NCI-H526 treated with DMSO at 0.1 percent for 48 hours (cell line): ENCODE measurements at regions not wholly inside any gene's neighbourhood (a gene's known extent, or its start where the extent isn't known, plus 50 kb on each side); places are given as distances from the start of the nearest gene placed in this dataset.

ENCODE experiments used
- DNase-seq: peaks from one replicate; lab custom pipeline; 2025; lab: John Stamatoyannopoulos, UW

- no peak for DNase-seq
These were observed 270.3 kb upstream of the ECI2 start for GRCh38 chr6:4405621-4406212.

DNA sequence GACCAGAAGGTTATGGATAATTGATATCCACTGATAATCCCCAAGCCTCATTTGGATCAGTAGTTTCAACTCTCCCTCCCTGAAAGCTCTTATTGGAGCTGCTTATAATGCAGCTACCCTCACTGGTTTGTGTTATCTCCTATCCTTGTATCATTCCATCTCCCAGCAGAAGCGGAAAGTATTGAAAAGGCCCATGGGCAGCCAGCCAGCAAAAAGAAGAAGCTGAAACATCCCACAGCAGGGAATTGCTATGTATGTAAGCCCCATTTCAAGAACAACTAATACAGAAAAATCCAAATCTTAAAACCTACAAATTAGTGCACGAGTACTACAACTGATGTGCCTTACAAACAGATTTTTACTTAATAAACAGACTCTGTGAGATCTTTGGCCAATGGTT is 269.0 kb upstream of the ECI2 start:
- no peak for DNase-seq

GRCh38 chr6:4403828-4404227 is 268.5 kb upstream of the ECI2 start:
- DNase-seq, result no peak

- no peak for DNase-seq
These were observed 267.8 kb upstream of the ECI2 start for GRCh38 chr6:4403023-4403752.

DNA sequence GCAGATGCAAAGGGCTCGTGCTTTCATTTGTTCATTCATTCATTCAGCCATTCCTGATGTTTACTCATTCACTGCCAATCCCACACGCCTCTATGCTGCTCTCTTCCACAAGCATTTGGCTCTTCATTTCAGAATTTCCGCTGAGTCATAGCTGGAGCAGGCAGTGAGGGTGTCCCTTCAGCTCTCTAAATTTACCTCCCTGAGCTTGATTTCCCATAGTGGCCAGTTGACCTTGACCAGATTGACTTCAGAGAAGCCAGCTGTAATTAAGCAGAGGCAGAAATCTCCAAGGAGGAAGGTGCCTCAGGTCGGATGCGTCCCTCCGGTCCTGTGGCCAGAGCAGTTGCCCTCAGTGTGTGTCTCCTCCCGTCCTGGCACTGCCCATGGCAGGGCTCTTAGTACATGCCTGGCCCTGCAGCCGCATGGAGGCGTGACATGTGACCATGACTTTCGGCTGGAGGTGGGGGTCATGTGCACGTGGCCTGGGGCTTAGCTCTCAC is 267.2 kb upstream of the ECI2 start:
- DNase-seq, result no peak

GRCh38 chr6:4401408-4402368 is 266.3 kb upstream of the ECI2 start:
- DNase-seq, result no peak

- no peak for DNase-seq
These were observed 264.3 kb upstream of the ECI2 start for GRCh38 chr6:4399656-4400055.

GRCh38 chr6:4398791-4399190 is 263.4 kb upstream of the ECI2 start:
- no peak for DNase-seq

DNA sequence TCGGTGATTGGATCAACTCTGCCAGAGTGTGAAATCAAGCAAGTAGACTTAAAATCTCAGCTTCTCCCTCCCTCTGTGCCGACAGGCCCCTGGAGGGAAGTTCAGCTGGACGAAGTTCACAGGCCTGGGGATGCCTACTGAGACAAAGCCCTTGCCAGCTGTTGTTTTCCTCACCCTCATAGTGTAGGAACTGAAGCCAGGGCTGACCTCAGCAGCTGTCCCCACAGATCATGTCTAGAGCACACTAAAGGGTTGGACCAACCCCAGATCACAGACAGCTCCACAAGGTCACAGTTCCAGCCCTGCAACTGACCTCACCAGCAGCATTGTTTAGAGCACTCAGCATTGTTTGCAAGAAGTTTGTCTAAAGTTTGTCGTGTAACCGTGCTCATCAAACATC is 261.9 kb upstream of the ECI2 start:
- DNase-seq, result no peak

DNA sequence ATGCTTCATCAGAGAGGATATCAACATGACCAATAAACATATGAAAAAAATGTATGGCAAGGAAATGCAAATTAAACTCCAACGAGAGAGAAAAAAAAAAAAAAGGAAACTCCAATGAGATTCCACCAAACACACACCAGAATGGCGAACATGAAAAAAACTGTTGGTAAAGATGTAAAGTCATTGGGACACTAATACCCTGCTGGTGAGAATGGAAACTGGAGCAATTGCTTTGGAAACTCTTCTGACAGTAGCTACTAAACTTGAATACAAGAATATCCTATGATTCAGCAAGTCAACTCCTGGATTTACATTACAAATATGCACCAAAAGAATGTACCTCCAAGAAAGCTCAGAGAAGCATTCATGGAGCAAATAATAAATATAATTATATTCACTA is 260.7 kb upstream of the ECI2 start:
- DNase-seq, result no peak

DNA sequence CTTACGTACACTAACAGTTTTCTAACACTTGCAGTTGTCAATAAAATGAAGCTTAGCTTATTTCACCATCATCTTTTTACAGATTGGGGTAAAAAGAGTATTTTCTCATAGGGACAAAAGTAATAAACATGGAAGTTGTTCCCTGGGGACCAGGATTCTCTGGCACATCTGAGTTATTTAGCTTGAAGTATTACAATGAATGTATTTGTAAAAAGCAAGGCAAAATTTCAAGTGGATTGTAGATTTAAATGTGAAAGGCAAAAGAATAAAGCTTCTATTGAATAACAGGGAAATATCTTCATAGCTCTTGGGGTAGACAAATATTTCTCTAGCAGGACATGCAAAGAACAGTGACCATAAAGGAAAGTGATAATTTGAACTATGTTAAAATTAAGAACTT is 260.0 kb upstream of the ECI2 start:
- DNase-seq, result no peak

DNA sequence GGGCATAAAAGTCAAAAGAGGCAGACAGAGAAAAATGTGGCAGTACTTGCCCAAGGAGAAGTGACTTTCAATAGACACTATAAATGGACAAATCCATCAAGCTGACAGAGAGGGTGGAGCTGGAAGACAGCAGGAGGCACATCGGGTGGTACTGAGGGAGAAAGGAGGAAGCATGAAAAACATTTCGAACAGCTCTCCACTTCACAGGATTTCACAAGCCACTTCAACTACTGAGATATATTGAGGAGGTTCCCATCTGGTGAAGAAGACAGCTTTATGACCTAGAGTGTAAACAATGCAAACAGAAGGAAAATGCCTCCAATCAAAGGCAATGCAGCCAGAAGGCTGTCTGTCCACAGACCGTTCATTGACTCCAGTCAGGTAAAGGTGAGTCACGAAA is 259.4 kb upstream of the ECI2 start:
- DNase-seq, result no peak

DNA sequence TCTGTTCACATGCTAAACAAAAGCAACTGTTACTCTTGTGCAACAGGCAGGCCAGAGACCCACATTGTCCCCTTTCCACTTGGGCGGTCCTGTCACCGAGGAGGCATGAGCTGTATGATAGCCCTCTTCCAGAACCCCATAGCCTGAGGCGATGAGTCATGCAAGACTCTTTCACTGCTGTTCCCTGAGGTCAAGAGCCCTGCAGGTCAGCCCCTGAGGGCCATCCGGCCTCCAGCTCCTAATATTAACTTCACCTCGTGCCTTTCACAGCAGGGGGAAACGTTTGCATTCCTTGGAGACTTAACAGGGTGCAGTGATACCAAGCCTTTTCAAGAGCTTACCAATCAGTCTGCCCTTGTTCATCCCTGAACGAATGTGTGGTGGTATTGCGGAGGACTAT is 253.3 kb upstream of the ECI2 start:
- no peak for DNase-seq

GRCh38 chr6:4384656-4385055 is 249.3 kb upstream of the ECI2 start:
- DNase-seq, result no peak

DNA sequence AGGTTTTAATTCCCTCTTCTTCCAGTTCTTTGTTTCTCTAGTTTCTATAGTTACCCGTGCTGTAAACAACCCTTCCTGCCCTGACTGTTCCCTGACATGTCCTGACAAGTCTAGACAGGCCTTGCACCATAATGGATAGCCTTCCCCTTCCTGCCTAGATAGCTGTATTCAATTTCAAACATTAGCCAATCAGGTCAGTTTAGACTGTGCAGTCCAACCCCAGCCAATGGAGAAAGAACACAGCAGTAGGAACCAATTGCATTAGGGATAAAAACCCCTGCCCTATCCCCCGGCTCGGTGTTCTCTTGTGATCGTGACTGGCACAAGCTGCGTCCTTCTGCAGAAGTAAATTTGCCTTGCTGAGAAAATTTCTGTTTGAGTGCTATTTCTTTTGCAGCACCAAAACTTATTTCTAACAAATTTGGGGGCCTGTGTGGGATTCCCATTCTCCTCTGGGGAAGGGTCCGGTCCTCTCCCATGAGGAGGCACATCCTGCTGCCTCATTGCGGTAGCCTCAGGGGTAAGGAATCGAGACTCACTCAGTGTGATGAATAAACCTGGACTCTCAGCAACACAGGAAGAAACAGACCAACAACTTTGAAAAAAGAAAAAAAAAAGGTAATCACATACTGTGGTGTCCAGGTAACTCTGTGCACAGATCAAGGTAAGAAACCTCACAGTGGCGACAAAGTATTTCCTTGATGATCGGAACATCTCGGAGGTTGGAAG is 248.7 kb upstream of the ECI2 start:
- DNase-seq, result no peak

DNA sequence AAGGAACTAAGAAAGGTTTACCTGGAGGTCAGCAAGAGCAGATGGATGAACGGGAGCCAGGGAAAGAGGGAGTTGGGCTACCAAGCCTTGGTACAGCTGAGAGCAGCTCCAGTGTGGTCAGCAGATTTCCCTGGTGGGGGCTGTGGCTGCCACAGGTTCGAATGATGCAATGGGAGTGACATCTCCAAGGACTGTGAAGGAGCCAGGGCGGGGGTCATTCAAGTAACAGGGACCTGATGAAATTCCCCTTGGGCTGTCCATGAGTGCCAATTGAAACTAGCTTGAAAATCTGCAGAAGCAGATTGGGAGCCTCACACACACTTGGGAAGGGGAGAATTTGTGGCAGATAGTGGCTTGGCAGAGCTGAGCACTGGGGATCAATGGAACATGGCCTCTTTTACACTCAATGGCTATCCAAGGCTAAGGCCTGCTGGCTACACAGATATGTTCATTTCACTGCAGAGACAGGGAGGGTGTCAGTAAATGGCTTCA is 247.0 kb upstream of the ECI2 start:
- no peak for DNase-seq

GRCh38 chr6:4381381-4381780 is 246.0 kb upstream of the ECI2 start:
- DNase-seq, result no peak

DNA sequence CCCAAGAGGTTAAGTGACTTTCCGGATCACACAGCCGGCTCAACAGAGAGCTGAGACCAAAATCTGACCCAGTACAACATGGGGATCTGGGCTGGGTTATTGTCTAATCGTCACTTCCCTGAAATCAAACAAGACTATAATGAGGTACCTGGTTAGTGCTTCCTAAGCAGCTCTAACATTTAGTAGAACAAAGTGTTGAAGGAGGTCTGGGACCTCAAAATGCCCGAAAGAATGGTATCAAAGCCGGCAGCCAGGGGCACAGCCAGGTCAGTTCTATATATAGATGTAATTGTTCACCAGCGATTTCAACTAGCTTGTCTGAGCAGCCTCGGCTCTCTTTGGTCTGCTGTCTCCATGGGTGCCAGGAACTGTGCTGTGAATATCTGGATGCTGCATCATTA is 245.5 kb upstream of the ECI2 start:
- DNase-seq, result no peak

GRCh38 chr6:4379958-4380357 is 244.6 kb upstream of the ECI2 start:
- DNase-seq, result no peak

DNA sequence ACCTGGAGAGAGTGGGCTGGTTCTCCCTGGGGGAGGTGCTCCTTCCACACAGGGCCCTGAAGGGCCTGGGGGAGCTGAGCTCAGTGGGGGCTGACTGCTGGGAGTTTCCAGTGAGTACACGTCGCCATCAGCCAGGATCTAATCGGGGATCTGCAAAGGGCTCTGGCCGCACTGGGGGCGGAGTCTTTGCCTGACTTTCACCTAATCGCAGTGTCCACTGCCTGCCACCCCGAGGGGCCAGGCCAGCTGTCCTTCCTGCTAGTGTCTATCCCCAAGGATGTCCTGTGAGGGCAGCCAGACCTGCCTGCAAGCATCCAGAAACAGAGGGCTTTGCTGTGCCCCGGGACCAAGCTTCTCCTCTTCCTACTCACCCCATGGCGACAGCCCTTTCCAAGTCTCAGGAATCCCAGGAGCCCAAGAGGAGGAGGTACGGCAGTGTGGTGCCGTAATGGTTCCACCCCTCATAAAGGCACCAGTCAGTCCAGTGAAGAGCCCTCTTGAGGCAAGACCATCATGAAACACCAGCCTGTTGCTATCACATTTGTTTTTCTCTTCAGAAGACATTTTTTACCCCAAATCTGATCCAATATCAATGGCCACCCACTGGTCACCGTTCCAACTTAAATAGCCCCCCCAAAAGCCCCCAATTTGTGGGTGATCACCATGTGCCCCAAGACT is 243.1 kb upstream of the ECI2 start:
- DNase-seq, result no peak

DNA sequence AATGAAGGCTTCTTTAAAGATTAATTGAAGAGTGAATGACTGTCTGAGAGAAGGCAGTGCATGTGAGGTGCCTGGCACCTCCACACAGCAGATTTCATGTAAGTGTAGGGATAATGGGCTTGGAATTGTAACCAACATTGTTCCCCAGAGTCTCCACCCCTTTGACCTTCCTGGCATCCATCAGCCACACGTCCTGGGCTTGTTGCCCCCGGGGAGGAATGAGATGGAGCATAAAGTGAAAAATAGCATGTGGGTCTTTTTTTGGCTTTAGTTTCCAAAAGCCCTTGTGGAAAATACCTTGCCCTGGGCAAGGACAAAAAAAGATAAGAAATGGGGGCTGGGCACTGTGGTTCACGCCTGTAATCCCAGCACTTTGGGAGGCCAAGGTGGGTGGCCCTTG is 242.2 kb upstream of the ECI2 start:
- no peak for DNase-seq
